Effector memory CD4-positive, alpha-beta T cell (primary cell): ENCODE measurements at regions not wholly inside any gene's neighbourhood (a gene's known extent, or its start where the extent isn't known, plus 50 kb on each side); places are given as distances from the start of the nearest gene placed in this dataset.

Experiments
- DNase-seq, 3 donors: peaks; one replicate each; pipeline ENCODE4 v3.0.0-alpha.2; 2020
- H3K27ac ChIP-seq: 2 replicates; pipeline ENCODE4 v1.7.0; 2013; ENCODE audit warnings: mild to moderate bottlenecking, low read length, moderate library complexity; ENCODE audit not compliant: insufficient read depth, poor library complexity, severe bottlenecking
- H3K27me3 ChIP-seq: replicated peaks from 2 replicates; pipeline ENCODE4 v1.7.0; 2013; ENCODE audit warnings: mild to moderate bottlenecking, low read length; ENCODE audit not compliant: insufficient read depth, control insufficient read depth, poor library complexity, severe bottlenecking
- H3K36me3 ChIP-seq: 2 replicates; pipeline ENCODE4 v1.7.0; 2013; ENCODE audit warnings: mild to moderate bottlenecking, low read length, moderate library complexity; ENCODE audit not compliant: control insufficient read depth, insufficient read depth
- H3K4me1 ChIP-seq: 2 replicates; pipeline ENCODE4 v1.7.0; 2013; ENCODE audit warnings: low read length, mild to moderate bottlenecking; ENCODE audit not compliant: control insufficient read depth, insufficient read depth, poor library complexity, severe bottlenecking
- H3K4me3 ChIP-seq: 2 replicates; pipeline ENCODE4 v1.7.0; 2013; ENCODE audit warnings: low read length, low read depth, mild to moderate bottlenecking; ENCODE audit not compliant: insufficient read depth, poor library complexity, severe bottlenecking
- H3K9me3 ChIP-seq: 2 replicates; pipeline ENCODE4 v1.7.0; 2013; ENCODE audit warnings: mild to moderate bottlenecking, low read length, moderate library complexity; ENCODE audit not compliant: control insufficient read depth

- Histone ChIP-seq H3K9me3 (no peaks in the 10 kb centered on the region), H3K4me1 (peaks cover 12% of the 10 kb centered on the region), H3K27ac (no peak overlapping the region), H3K27me3 (peaks cover 18% of the 10 kb centered on the region), H3K36me3 (no peaks in the 10 kb centered on the region), H3K4me3 (peak overlapping the region; percentile 52)
- no peak for DNase-seq
Measured at GRCh38 chr1:243917863-243918565, 68.0 kb upstream of the AKT3 start.

- Histone ChIP-seq H3K4me1 (peaks cover 12% of the 10 kb centered on the region), H3K27me3 (peaks cover 18% of the 10 kb centered on the region), H3K4me3 (peak overlapping the region; percentile 52), H3K27ac (no peak overlapping the region), H3K36me3 (no peaks in the 10 kb centered on the region), H3K9me3 (no peaks in the 10 kb centered on the region)
- DNase-seq, result no peak
Measured at GRCh38 chr1:243917177-243917862, 67.3 kb upstream of the AKT3 start.

GRCh38 chr1:243916160-243916559, 66.1 kb upstream of the AKT3 start:
- H3K4me1 ChIP-seq, result peaks cover 12% of the 10 kb centered on the region
- H3K27ac ChIP-seq, result no peak overlapping the region
- H3K36me3 ChIP-seq, result no peaks in the 10 kb centered on the region
- DNase-seq, result no peak
- H3K9me3 ChIP-seq, result no peaks in the 10 kb centered on the region
- no peak overlapping the region for H3K4me3 ChIP-seq
- peaks cover 18% of the 10 kb centered on the region for H3K27me3 ChIP-seq

GRCh38 chr1:243912347-243912746, 62.3 kb upstream of the AKT3 start:
- Histone ChIP-seq H3K27me3 (peaks cover 8% of the 10 kb centered on the region), H3K36me3 (no peaks in the 10 kb centered on the region), H3K4me1 (peaks cover 10% of the 10 kb centered on the region), H3K4me3 (no peak overlapping the region), H3K27ac (no peak overlapping the region), H3K9me3 (no peaks in the 10 kb centered on the region)
- no peak for DNase-seq

- DNase-seq, result no peak
- no peak overlapping the region for H3K27ac ChIP-seq
- H3K27me3 ChIP-seq, result no peaks in the 10 kb centered on the region
- H3K4me1 ChIP-seq, result no peaks in the 10 kb centered on the region
- no peak overlapping the region for H3K4me3 ChIP-seq
- H3K9me3 ChIP-seq, result no peaks in the 10 kb centered on the region
- H3K36me3 ChIP-seq, result no peaks in the 10 kb centered on the region
Measured at GRCh38 chr1:243910607-243911006, 60.6 kb upstream of the AKT3 start.

GRCh38 chr1:243903895-243904294, 53.9 kb upstream of the AKT3 start:
- no peak overlapping the region for H3K4me3 ChIP-seq
- H3K36me3 ChIP-seq, result no peaks in the 10 kb centered on the region
- no peak overlapping the region for H3K27ac ChIP-seq
- H3K27me3 ChIP-seq, result peaks cover 3% of the 10 kb centered on the region
- H3K9me3 ChIP-seq, result no peaks in the 10 kb centered on the region
- no peaks in the 10 kb centered on the region for H3K4me1 ChIP-seq
- no peak for DNase-seq

GRCh38 chr1:243903041-243903440, 53.0 kb upstream of the AKT3 start:
- DNase-seq, result no peak
- Histone ChIP-seq H3K27me3 (peaks cover 3% of the 10 kb centered on the region), H3K4me1 (no peaks in the 10 kb centered on the region), H3K9me3 (no peaks in the 10 kb centered on the region), H3K27ac (no peak overlapping the region), H3K4me3 (no peak overlapping the region), H3K36me3 (no peaks in the 10 kb centered on the region)

GRCh38 chr1:243902100-243902499, 52.1 kb upstream of the AKT3 start:
- no peak for DNase-seq
- H3K36me3 ChIP-seq, result no peaks in the 10 kb centered on the region
- H3K4me1 ChIP-seq, result no peaks in the 10 kb centered on the region
- no peak overlapping the region for H3K27ac ChIP-seq
- peaks cover 3% of the 10 kb centered on the region for H3K27me3 ChIP-seq
- H3K9me3 ChIP-seq, result no peaks in the 10 kb centered on the region
- no peak overlapping the region for H3K4me3 ChIP-seq
